GM12873 (cell line): ENCODE measurements at regions not wholly inside any gene's neighbourhood (a gene's known extent, or its start where the extent isn't known, plus 50 kb on each side); places are given as distances from the start of the nearest gene placed in this dataset.

Source experiments
- TF ChIP-seq, protein P1 (sequence below): IDR thresholded peaks from 2 replicates; pipeline ENCODE4 v1.5.1; 2012; ENCODE audit warnings: low read depth, mild to moderate bottlenecking, moderate library complexity, low read length, control low read depth; ENCODE audit not compliant: insufficient read depth; ENCODE audit errors: missing control alignments

- TF ChIP-seq, protein P1, sequence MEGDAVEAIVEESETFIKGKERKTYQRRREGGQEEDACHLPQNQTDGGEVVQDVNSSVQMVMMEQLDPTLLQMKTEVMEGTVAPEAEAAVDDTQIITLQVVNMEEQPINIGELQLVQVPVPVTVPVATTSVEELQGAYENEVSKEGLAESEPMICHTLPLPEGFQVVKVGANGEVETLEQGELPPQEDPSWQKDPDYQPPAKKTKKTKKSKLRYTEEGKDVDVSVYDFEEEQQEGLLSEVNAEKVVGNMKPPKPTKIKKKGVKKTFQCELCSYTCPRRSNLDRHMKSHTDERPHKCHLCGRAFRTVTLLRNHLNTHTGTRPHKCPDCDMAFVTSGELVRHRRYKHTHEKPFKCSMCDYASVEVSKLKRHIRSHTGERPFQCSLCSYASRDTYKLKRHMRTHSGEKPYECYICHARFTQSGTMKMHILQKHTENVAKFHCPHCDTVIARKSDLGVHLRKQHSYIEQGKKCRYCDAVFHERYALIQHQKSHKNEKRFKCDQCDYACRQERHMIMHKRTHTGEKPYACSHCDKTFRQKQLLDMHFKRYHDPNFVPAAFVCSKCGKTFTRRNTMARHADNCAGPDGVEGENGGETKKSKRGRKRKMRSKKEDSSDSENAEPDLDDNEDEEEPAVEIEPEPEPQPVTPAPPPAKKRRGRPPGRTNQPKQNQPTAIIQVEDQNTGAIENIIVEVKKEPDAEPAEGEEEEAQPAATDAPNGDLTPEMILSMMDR = no peak
These were observed 95.0 kb upstream of the GALNT15 start for GRCh38 chr3:16079519-16079918.

- TF ChIP-seq, protein P1 = no peak
These were observed 92.8 kb upstream of the GALNT15 start for GRCh38 chr3:16081661-16082060.

- TF ChIP-seq, protein P1 = no peak
These were observed 89.6 kb upstream of the GALNT15 start for GRCh38 chr3:16084887-16085286.

DNA sequence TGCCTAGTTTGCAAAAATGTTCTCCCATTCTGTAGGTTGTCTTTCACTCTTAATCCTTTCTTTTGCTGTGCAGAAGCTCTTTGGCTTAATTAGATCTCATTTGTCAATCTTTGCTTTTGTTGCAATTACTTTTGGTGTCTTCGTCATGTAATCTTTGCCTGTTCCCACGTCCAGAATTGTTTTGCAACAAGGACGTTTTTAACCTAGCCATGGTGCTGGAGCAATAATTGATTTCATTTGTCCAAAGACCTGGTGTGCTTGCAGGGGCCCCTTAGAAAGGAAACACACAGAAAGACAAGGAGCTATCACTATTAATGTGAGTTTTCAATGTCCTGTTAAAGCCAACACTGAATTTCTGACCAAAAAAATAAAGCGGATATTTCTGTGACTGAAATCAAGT lies 89.1 kb upstream of the GALNT15 start:
- TF ChIP-seq, protein P1 = no peak

GRCh38 chr3:16085884-16086608 lies 88.4 kb upstream of the GALNT15 start:
- TF ChIP-seq, protein P1 = no peak

DNA sequence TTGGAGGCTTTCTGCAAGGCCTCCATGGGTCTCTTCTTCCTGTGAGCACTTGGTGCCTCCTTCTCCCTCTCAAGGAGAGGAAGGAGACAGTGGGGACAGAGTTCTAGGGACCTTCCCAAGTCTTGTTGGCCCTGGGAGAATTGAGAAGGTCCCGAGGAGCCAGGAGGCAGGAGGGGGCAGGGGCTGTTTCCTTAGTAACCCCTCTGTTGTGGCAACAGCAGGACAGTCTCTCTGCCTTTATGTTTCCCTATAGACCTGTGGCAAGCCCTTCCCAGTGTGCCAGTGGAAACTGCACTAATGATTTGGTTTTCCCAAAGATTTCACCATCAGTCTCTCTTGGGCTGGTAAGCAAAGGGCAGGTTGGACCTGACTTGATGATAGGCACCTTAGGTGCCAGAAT lies 87.8 kb upstream of the GALNT15 start:
- TF ChIP-seq, protein P1 = no peak

- TF ChIP-seq, protein P1 = no peak
These were observed 86.0 kb upstream of the GALNT15 start for GRCh38 chr3:16088496-16088895.
